ENCODE measurements at regions not wholly inside any gene's neighbourhood (a gene's known extent, or its start where the extent isn't known, plus 50 kb on each side); places are given as distances from the start of the nearest gene placed in this dataset.

GRCh38 chr5:156178117-156178516 lies 148.8 kb upstream of the SGCD start:
- TF ChIP-seq CEBPB (IDR thresholded peaks at IDR 0.05; ENCODE audit: low read depth, low read length), result no peak
- TF ChIP-seq POLR2AphosphoS5 (IDR thresholded peaks at IDR 0.05; ENCODE audit: low read depth, low read length), result no peak
- no peak for TF ChIP-seq CTCF (IDR thresholded peaks at IDR 0.05; ENCODE audit: control extremely low read depth in 1 of 3, insufficient read depth in 1 of 3, low read depth in 1 of 3, low read length in 3 of 3)
- TF ChIP-seq EP300 (IDR thresholded peaks at IDR 0.05; ENCODE audit: borderline replicate concordance in 1 of 2, low read depth in 2 of 2, low read length in 2 of 2), result no peak
- no peak for TF ChIP-seq BACH1 (IDR thresholded peaks at IDR 0.05; ENCODE audit: low read length)
- TF ChIP-seq, protein P1, sequence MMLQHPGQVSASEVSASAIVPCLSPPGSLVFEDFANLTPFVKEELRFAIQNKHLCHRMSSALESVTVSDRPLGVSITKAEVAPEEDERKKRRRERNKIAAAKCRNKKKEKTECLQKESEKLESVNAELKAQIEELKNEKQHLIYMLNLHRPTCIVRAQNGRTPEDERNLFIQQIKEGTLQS (IDR thresholded peaks at IDR 0.05; ENCODE audit: insufficient read depth, low read depth, low read length), result no peak

Measured in H1 (cell line).